T-cell (primary cell): ENCODE measurements at regions not wholly inside any gene's neighbourhood (a gene's known extent, or its start where the extent isn't known, plus 50 kb on each side); places are given as distances from the start of the nearest gene placed in this dataset.

Experiments
- ATAC-seq, 4 experiments: fragments of 200-7000 bp in 3 of 4; fragments of 150-1000 bp in 1 of 4; cut with Tn5 transposase; replicated peaks in 1 of 4; 1 replicate in 3 of 4; 2 replicates in 1 of 4; pipeline ENCODE4 v1.10.0; 2021; ENCODE audit warnings: moderate library complexity in 3 of 4, mild to moderate bottlenecking in 2 of 4, moderate number of reproducible peaks in 1 of 4
- CTCF ChIA-PET, 2 donors: fragments of 300-600 bp; sonication (Branson Sonifier 250); formaldehyde crosslinking; loops; one replicate each; lab custom pipeline; 2022; ENCODE audit warnings: antibody characterized with exemption in 2 of 2; lab: Charles Lee
- POLR2A ChIA-PET, 2 donors: fragments of 300-600 bp; sonication (Branson Sonifier 250); formaldehyde crosslinking; loops; one replicate each; lab custom pipeline; 2022; ENCODE audit warnings: antibody characterized with exemption in 2 of 2; lab: Charles Lee
- DNase-seq, 35 experiments: peaks; one replicate each; pipeline versions ENCODE4 v3.0.0 to v3.0.0-alpha.2; 2013 to 2023
- H3K27ac ChIP-seq: one replicate; pipeline ENCODE4 v1.5.1; 2013; ENCODE audit warnings: low read length
- H3K27me3 ChIP-seq, 2 experiments: replicated peaks in 1 of 2; 1 replicate in 1 of 2; 2 replicates in 1 of 2; pipeline versions ENCODE4 v1.6.1 to v1.7.0; 2013; ENCODE audit warnings: low read length in 1 of 2, mixed read lengths in 1 of 2; ENCODE audit not compliant: control insufficient read depth in 2 of 2, insufficient read depth in 2 of 2; ENCODE audit errors: extremely low read depth in 1 of 2
- H3K36me3 ChIP-seq, 2 donors: 1 replicate in 1 of 2; 2 replicates in 1 of 2; pipeline versions ENCODE4 v1.6.1 to v1.7.0; 2013; ENCODE audit warnings: low read length in 1 of 2; ENCODE audit not compliant: control insufficient read depth in 2 of 2, insufficient read depth in 1 of 2; ENCODE audit errors: extremely low read depth in 1 of 2
- H3K4me1 ChIP-seq, 2 experiments: 1 replicate in 1 of 2; 2 replicates in 1 of 2; pipeline versions ENCODE4 v1.6.1 to v1.7.0; 2013; ENCODE audit warnings: low read length in 2 of 2, mixed read lengths in 1 of 2; ENCODE audit not compliant: insufficient read depth in 2 of 2, control insufficient read depth in 1 of 2; ENCODE audit errors: extremely low read depth in 1 of 2
- H3K4me3 ChIP-seq, 2 donors: 1 replicate in 1 of 2; 2 replicates in 1 of 2; pipeline versions ENCODE4 v1.5.1 to v1.7.0; 2013; ENCODE audit warnings: mild to moderate bottlenecking in 2 of 2, low read length in 1 of 2, moderate library complexity in 1 of 2; ENCODE audit not compliant: control insufficient read depth in 1 of 2; ENCODE audit errors: extremely low read depth in 1 of 2
- H3K9me3 ChIP-seq: 2 replicates; pipeline ENCODE4 v1.7.0; 2013
- H3K27ac Mint-ChIP-seq, 2 donors: one replicate each; pipeline ENCODE4 v1.8.0; 2020 to 2021; ENCODE audit warnings: mild to moderate bottlenecking in 2 of 2, mixed read lengths in 2 of 2
- H3K27me3 Mint-ChIP-seq, 2 donors: one replicate each; pipeline ENCODE4 v1.8.0; 2021 to 2022; ENCODE audit warnings: mixed read lengths in 2 of 2
- H3K36me3 Mint-ChIP-seq: one replicate; pipeline ENCODE4 v1.8.0; 2021; ENCODE audit warnings: mixed read lengths
- H3K4me1 Mint-ChIP-seq, 3 donors: one replicate each; pipeline ENCODE4 v1.8.0; 2020 to 2022; ENCODE audit warnings: mixed read lengths in 3 of 3, mild to moderate bottlenecking in 1 of 3
- H3K4me3 Mint-ChIP-seq, 3 donors: one replicate each; pipeline ENCODE4 v1.8.0; 2020 to 2022; ENCODE audit warnings: mild to moderate bottlenecking in 3 of 3, mixed read lengths in 3 of 3, moderate library complexity in 3 of 3
- H3K9me3 Mint-ChIP-seq, 3 donors: one replicate each; pipeline ENCODE4 v1.8.0; 2020 to 2022; ENCODE audit warnings: mixed read lengths in 3 of 3
- WGBS: methylation state at CpG from one replicate; pipeline ENCODE4 v1.1.5; 2013; ENCODE audit warnings: missing lambda C conversion rate; ENCODE audit not compliant: insufficient coverage; 5-methylcytosine and 5-hydroxymethylcytosine counted together

GRCh38 chr11:20256925-20257324, 96.7 kb upstream of the DBX1 start:
- Mint-ChIP-seq H3K36me3 (no peaks in the 10 kb centered on the region), H3K9me3 (no peaks in the 10 kb centered on the region), H3K27me3 (peaks cover 14 to 27% of the 10 kb centered on the region in 2 donors), H3K4me3 (no peak overlapping the region), H3K4me1 (no peaks in the 10 kb centered on the region), H3K27ac (no peak overlapping the region)
- Histone ChIP-seq H3K4me1 (no peaks in the 10 kb centered on the region), H3K27ac (no peak overlapping the region), H3K36me3 (no peaks in the 10 kb centered on the region), H3K4me3 (no peak overlapping the region), H3K27me3 (no peaks in the 10 kb centered on the region), H3K9me3 (no peaks in the 10 kb centered on the region)
- ChIA-PET POLR2A (no interaction called here), CTCF (no interaction called here)
- no peak for DNase-seq
- no CpG with 5 or more reads among the region's 1 CpG for WGBS
- no peak for ATAC-seq

DNA sequence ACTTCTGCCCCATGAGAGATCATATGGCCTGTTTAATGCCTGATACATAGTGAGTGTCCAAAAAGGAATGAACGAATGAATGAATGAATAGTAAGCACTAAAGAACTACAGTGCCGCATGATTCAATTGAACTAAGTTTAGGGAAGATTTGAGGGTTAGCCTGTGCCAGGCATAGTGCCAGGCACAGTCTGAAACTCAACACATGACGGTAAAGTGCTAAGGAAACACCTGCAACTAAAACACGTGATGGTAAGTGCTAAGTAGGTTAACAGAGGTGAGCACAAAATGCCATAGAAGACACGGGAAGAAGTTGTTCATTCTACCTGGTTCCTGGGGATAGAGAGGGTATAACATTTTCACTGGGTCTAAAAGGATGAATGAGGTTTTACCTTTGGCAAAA, 93.5 kb upstream of the DBX1 start:
- H3K27me3 Mint-ChIP-seq: peaks cover 5 to 17% of the 10 kb centered on the region in 2 donors
- 54% methylated on average over 4 of the region's 5 CpGs for WGBS
- no peak overlapping the region for H3K27ac ChIP-seq

DNA sequence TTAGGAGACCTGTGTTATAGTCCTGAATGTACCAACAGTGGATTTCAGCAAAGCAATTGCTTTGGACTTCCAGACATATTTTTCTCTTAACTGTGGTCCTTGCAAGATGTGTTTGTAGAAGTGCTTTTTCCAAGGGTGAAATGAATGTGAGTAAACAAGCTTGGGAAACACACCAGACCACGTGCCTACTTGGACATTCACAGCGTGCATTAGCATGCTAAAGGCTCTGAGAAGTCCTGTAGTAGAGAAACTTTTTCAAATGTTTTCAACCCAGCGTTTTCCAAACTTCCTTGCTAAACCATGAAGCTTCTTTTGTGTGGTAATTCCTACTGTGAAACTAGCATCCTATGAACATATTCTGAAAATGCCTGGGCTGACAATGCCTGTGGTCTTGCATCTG, 91.2 kb upstream of the DBX1 start:
- Histone ChIP-seq H3K4me3 (no peak overlapping the region), H3K27me3 (no peaks in the 10 kb centered on the region), H3K9me3 (no peaks in the 10 kb centered on the region), H3K36me3 (no peaks in the 10 kb centered on the region), H3K27ac (no peak overlapping the region), H3K4me1 (no peaks in the 10 kb centered on the region)
- Mint-ChIP-seq H3K27ac (no peak overlapping the region), H3K36me3 (no peaks in the 10 kb centered on the region), H3K9me3 (no peaks in the 10 kb centered on the region), H3K4me3 (no peak overlapping the region), H3K4me1 (no peaks in the 10 kb centered on the region), H3K27me3 (peaks cover 12 to 22% of the 10 kb centered on the region in 2 donors)
- CTCF ChIA-PET: no interaction called here
- ATAC-seq (no peak), DNase-seq (no peak)
- 83% methylated on average over 1 of the region's 3 CpGs for WGBS
- POLR2A ChIA-PET: no interaction called here

More for the DNA sequence above, 93.5 kb upstream of the DBX1 start:
- no peaks in the 10 kb centered on the region for H3K27me3 ChIP-seq
- POLR2A ChIA-PET: no interaction called here
- no peak for ATAC-seq
- no peaks in the 10 kb centered on the region for H3K4me1 ChIP-seq
- H3K4me1 Mint-ChIP-seq: no peaks in the 10 kb centered on the region
- H3K4me3 Mint-ChIP-seq: no peak overlapping the region
- no peaks in the 10 kb centered on the region for H3K9me3 ChIP-seq
- no peaks in the 10 kb centered on the region for H3K9me3 Mint-ChIP-seq
- no peak overlapping the region for H3K27ac Mint-ChIP-seq
- no peaks in the 10 kb centered on the region for H3K36me3 ChIP-seq
- DNase-seq: no peak
- no peaks in the 10 kb centered on the region for H3K36me3 Mint-ChIP-seq
- H3K4me3 ChIP-seq: no peak overlapping the region
- CTCF ChIA-PET: no interaction called here

DNA sequence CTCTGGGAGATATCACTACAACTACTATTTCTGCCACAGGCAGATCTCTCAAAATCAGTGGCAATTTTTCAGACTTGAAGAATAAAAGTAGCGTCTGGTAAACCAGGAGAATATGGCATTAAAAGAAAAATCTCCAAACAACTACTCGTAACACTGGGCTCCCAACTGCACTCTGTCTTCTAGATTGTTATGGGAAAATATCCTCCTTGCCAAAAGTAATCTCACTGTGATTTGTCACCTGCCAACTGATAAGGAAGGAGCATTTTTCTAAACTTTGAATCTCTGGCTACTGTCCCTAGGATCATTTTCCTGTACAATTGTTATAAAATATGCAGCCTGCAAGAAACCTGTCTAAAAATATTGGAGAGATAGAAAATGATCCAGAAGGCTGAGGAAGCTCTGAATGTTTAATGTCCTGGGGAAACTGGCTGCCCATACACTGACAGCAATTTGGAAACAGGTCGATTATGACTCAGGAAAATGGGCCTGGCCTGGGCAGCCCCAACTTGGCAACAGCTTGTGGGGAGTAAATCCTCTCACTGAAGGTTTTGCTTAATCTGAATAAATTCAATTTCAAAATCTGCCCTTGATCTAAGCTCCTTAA, 90.5 kb upstream of the DBX1 start:
- no peaks in the 10 kb centered on the region for H3K9me3 Mint-ChIP-seq
- no peaks in the 10 kb centered on the region for H3K36me3 ChIP-seq
- no peaks in the 10 kb centered on the region for H3K4me1 ChIP-seq
- H3K36me3 Mint-ChIP-seq: no peaks in the 10 kb centered on the region
- DNase-seq (no peak), ATAC-seq (no peak)
- no peaks in the 10 kb centered on the region for H3K27me3 ChIP-seq
- no peak overlapping the region for H3K4me3 ChIP-seq
- no peak overlapping the region for H3K4me3 Mint-ChIP-seq
- H3K27ac Mint-ChIP-seq: no peak overlapping the region
- H3K9me3 ChIP-seq: no peaks in the 10 kb centered on the region
- WGBS: no CpG with 5 or more reads among the region's 3 CpGs
- no peaks in the 10 kb centered on the region for H3K4me1 Mint-ChIP-seq
- ChIA-PET POLR2A (no interaction called here), CTCF (no interaction called here)
- H3K27ac ChIP-seq: no peak overlapping the region
- peaks cover 14 to 22% of the 10 kb centered on the region in 2 donors for H3K27me3 Mint-ChIP-seq

- no peaks in the 10 kb centered on the region for H3K9me3 ChIP-seq
- no peaks in the 10 kb centered on the region for H3K4me1 Mint-ChIP-seq
- H3K27me3 Mint-ChIP-seq: peaks cover 16 to 22% of the 10 kb centered on the region in 2 donors
- H3K9me3 Mint-ChIP-seq: no peaks in the 10 kb centered on the region
- H3K4me1 ChIP-seq: no peaks in the 10 kb centered on the region
- no peak overlapping the region for H3K27ac ChIP-seq
- WGBS: no CpG with 5 or more reads among the region's 3 CpGs
- peaks cover 0 to 1% of the 10 kb centered on the region in 2 experiments for H3K27me3 ChIP-seq
- H3K27ac Mint-ChIP-seq: no peak overlapping the region
- ATAC-seq (no peak), DNase-seq (no peak)
- POLR2A ChIA-PET: no interaction called here
- H3K36me3 ChIP-seq: no peaks in the 10 kb centered on the region
- no peak overlapping the region for H3K4me3 Mint-ChIP-seq
- H3K4me3 ChIP-seq: no peak overlapping the region
- H3K36me3 Mint-ChIP-seq: no peaks in the 10 kb centered on the region
- CTCF ChIA-PET: no interaction called here
Measured at GRCh38 chr11:20249796-20250195, 89.5 kb upstream of the DBX1 start.

DNA sequence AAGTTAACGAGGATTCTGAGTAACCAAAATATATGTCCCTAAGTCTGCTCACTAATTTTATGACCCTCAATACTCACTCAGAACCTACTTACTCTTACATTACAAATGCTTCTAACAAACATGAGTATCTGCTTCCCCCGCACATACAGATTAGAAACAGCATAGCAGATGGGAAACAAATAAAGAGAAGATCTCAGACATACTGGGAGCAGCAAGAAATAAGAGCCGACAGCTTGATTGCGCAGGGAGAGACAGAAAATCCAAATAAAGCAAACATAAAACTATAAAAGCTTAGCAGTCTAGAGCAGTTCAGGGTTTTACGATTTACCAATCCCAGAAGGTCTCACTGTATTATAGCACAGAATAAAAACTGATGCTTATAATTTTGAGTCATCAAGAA, 89.1 kb upstream of the DBX1 start:
- Histone ChIP-seq H3K27ac (no peak overlapping the region), H3K27me3 (peaks cover 0 to 4% of the 10 kb centered on the region in 2 experiments), H3K4me1 (no peaks in the 10 kb centered on the region), H3K36me3 (no peaks in the 10 kb centered on the region), H3K4me3 (no peak overlapping the region), H3K9me3 (no peaks in the 10 kb centered on the region)
- 100% methylated on average over 1 of the region's 5 CpGs for WGBS
- Mint-ChIP-seq H3K27ac (no peak overlapping the region), H3K4me3 (no peak overlapping the region), H3K27me3 (peaks cover 16 to 22% of the 10 kb centered on the region in 2 donors), H3K4me1 (no peaks in the 10 kb centered on the region), H3K9me3 (no peaks in the 10 kb centered on the region), H3K36me3 (no peaks in the 10 kb centered on the region)
- ChIA-PET POLR2A (no interaction called here), CTCF (no interaction called here)
- DNase-seq: no peak
- ATAC-seq: no peak

DNA sequence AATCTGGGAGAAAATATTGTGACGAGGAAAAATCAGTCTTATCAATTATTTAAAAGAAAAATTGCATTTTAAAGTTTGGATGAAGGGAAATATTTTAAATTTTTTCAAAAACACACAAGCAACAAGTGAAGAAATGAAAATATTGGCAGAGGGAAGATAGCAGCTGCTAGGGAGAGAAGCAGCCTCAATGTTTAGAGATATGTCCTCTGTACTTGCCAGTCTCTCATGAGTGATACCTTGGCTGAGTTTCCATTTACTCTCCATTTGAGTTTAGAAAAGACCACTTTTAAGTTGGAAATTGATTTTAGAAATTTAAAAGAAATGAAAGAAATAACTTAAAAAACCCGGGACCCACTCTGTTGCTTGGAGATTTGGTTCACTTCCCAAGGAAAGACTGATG, 88.6 kb upstream of the DBX1 start:
- no peak overlapping the region for H3K27ac ChIP-seq

More for the DNA sequence above, 88.6 kb upstream of the DBX1 start:
- POLR2A ChIA-PET: no interaction called here
- DNase-seq: no peak
- CTCF ChIA-PET: no interaction called here
- Histone ChIP-seq H3K27me3 (peaks cover 0 to 4% of the 10 kb centered on the region in 2 experiments), H3K4me1 (no peaks in the 10 kb centered on the region), H3K9me3 (no peaks in the 10 kb centered on the region), H3K36me3 (no peaks in the 10 kb centered on the region), H3K4me3 (no peak overlapping the region)
- H3K36me3 Mint-ChIP-seq: no peaks in the 10 kb centered on the region
- H3K4me3 Mint-ChIP-seq: no peak overlapping the region
- H3K9me3 Mint-ChIP-seq: no peaks in the 10 kb centered on the region
- H3K27me3 Mint-ChIP-seq: peaks cover 15 to 22% of the 10 kb centered on the region in 2 donors
- 38% methylated on average over 1 of the region's 2 CpGs for WGBS
- no peak for ATAC-seq
- no peaks in the 10 kb centered on the region for H3K4me1 Mint-ChIP-seq
- H3K27ac Mint-ChIP-seq: no peak overlapping the region
